ENCODE measurements at regions not wholly inside any gene's neighbourhood (a gene's known extent, or its start where the extent isn't known, plus 50 kb on each side); places are given as distances from the start of the nearest gene placed in this dataset.

DNA sequence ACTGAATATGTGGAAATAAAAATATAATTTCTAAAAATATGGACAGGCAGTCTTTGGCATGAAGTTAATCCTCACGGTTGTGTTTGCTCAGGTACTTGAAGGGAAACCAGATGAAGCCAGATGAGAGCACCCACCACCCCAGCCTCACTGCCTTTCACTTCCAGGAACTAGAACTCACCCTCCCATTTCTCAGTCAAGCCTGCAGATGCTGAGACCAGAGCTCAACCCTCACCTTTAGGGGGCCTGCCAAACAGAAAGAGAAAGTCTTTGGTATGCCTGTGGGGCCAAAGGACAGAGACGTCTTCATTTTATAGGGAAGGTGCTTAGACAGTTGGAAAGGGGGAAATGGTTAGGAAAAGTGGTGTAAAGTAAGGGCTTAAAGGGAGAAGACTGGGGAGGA is 252.8 kb upstream of the PLET1 start:
- TF ChIP-seq YY1 (IDR thresholded peaks at IDR 0.05), result no peak
- TF ChIP-seq, protein P1, sequence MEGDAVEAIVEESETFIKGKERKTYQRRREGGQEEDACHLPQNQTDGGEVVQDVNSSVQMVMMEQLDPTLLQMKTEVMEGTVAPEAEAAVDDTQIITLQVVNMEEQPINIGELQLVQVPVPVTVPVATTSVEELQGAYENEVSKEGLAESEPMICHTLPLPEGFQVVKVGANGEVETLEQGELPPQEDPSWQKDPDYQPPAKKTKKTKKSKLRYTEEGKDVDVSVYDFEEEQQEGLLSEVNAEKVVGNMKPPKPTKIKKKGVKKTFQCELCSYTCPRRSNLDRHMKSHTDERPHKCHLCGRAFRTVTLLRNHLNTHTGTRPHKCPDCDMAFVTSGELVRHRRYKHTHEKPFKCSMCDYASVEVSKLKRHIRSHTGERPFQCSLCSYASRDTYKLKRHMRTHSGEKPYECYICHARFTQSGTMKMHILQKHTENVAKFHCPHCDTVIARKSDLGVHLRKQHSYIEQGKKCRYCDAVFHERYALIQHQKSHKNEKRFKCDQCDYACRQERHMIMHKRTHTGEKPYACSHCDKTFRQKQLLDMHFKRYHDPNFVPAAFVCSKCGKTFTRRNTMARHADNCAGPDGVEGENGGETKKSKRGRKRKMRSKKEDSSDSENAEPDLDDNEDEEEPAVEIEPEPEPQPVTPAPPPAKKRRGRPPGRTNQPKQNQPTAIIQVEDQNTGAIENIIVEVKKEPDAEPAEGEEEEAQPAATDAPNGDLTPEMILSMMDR (IDR thresholded peaks at IDR 0.05; ENCODE audit: low read depth, low read length, missing input control), result no peak

Data from liver (tissue), 2 donors.